ENCODE measurements at regions not wholly inside any gene's neighbourhood (a gene's known extent, or its start where the extent isn't known, plus 50 kb on each side); places are given as distances from the start of the nearest gene placed in this dataset.

- H3K27me3 ChIP-seq (ENCODE audit: insufficient read depth, poor library complexity, severe bottlenecking), result no peaks in the 10 kb centered on the region
- H3K4me3 ChIP-seq (replicated peaks; ENCODE audit: insufficient read depth, low read length), result no peak overlapping the region
- H3K27ac ChIP-seq (replicated peaks), result no peak overlapping the region
- TF ChIP-seq SPI1 (IDR thresholded peaks at IDR 0.05; ENCODE audit: borderline replicate concordance, low read depth), result no peak
- DNase-seq (ENCODE audit: low read depth in 1 of 2, low spot score in 1 of 2), result no peak
These were observed 81.1 kb upstream of the HS6ST1 start for GRCh38 chr2:128399690-128400291.

DNA sequence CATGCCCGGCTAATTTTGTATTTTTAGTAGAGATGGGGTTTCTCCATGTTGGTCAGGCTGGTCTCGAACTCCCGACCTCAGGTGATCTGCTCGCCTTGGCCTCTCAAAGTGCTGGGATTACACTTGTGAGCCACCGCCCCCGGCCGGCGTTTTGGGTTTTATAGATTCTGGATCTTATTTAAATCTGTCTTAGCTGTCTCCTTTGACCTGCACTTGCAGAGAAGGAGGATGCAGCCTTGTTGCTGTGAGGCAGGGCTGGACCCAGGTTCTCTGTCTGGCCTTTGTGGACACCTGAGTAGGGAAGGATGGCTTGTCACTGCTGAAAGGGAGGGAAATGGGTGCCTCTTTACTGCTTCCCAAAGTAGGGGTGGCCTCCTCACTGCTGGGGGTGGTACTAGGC, 83.0 kb upstream of the HS6ST1 start:
- no peak overlapping the region for H3K27ac ChIP-seq (replicated peaks)

GRCh38 chr2:128402911-128403670, 84.4 kb upstream of the HS6ST1 start:
- no peaks in the 10 kb centered on the region for H3K27me3 ChIP-seq (ENCODE audit: insufficient read depth, poor library complexity, severe bottlenecking)
- TF ChIP-seq POLR2AphosphoS5 (IDR thresholded peaks at IDR 0.05; ENCODE audit: low read depth), result no peak
- TF ChIP-seq CTCF (IDR thresholded peaks at IDR 0.05; ENCODE audit: insufficient read depth, low read length), result no peak
- TF ChIP-seq SPI1 (IDR thresholded peaks at IDR 0.05; ENCODE audit: borderline replicate concordance, low read depth), result no peak
- TF ChIP-seq GABPA (IDR thresholded peaks at IDR 0.05; ENCODE audit: low read depth), result no peak
- TF ChIP-seq, protein P1, sequence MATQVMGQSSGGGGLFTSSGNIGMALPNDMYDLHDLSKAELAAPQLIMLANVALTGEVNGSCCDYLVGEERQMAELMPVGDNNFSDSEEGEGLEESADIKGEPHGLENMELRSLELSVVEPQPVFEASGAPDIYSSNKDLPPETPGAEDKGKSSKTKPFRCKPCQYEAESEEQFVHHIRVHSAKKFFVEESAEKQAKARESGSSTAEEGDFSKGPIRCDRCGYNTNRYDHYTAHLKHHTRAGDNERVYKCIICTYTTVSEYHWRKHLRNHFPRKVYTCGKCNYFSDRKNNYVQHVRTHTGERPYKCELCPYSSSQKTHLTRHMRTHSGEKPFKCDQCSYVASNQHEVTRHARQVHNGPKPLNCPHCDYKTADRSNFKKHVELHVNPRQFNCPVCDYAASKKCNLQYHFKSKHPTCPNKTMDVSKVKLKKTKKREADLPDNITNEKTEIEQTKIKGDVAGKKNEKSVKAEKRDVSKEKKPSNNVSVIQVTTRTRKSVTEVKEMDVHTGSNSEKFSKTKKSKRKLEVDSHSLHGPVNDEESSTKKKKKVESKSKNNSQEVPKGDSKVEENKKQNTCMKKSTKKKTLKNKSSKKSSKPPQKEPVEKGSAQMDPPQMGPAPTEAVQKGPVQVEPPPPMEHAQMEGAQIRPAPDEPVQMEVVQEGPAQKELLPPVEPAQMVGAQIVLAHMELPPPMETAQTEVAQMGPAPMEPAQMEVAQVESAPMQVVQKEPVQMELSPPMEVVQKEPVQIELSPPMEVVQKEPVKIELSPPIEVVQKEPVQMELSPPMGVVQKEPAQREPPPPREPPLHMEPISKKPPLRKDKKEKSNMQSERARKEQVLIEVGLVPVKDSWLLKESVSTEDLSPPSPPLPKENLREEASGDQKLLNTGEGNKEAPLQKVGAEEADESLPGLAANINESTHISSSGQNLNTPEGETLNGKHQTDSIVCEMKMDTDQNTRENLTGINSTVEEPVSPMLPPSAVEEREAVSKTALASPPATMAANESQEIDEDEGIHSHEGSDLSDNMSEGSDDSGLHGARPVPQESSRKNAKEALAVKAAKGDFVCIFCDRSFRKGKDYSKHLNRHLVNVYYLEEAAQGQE (IDR thresholded peaks at IDR 0.05; ENCODE audit: insufficient replicate concordance, low read depth), result no peak
- H3K4me3 ChIP-seq (replicated peaks; ENCODE audit: insufficient read depth, low read length), result no peak overlapping the region
- DNase-seq (ENCODE audit: low read depth in 1 of 2, low spot score in 1 of 2), result no peak
- no peak overlapping the region for H3K27ac ChIP-seq (replicated peaks)

More for the DNA sequence above, 83.0 kb upstream of the HS6ST1 start:
- Histone ChIP-seq H3K27me3 (ENCODE audit: insufficient read depth, poor library complexity, severe bottlenecking) (no peaks in the 10 kb centered on the region), H3K4me3 (replicated peaks; ENCODE audit: insufficient read depth, low read length) (no peak overlapping the region)
- DNase-seq (ENCODE audit: low read depth in 1 of 2, low spot score in 1 of 2), result no peak
- TF ChIP-seq CTCF (IDR thresholded peaks at IDR 0.05; ENCODE audit: insufficient read depth, low read length) (no peak), GABPA (IDR thresholded peaks at IDR 0.05; ENCODE audit: low read depth) (no peak), SPI1 (IDR thresholded peaks at IDR 0.05; ENCODE audit: borderline replicate concordance, low read depth) (no peak), POLR2AphosphoS5 (IDR thresholded peaks at IDR 0.05; ENCODE audit: low read depth) (no peak)
- TF ChIP-seq, protein P1 (IDR thresholded peaks at IDR 0.05; ENCODE audit: insufficient replicate concordance, low read depth), result no peak

DNA sequence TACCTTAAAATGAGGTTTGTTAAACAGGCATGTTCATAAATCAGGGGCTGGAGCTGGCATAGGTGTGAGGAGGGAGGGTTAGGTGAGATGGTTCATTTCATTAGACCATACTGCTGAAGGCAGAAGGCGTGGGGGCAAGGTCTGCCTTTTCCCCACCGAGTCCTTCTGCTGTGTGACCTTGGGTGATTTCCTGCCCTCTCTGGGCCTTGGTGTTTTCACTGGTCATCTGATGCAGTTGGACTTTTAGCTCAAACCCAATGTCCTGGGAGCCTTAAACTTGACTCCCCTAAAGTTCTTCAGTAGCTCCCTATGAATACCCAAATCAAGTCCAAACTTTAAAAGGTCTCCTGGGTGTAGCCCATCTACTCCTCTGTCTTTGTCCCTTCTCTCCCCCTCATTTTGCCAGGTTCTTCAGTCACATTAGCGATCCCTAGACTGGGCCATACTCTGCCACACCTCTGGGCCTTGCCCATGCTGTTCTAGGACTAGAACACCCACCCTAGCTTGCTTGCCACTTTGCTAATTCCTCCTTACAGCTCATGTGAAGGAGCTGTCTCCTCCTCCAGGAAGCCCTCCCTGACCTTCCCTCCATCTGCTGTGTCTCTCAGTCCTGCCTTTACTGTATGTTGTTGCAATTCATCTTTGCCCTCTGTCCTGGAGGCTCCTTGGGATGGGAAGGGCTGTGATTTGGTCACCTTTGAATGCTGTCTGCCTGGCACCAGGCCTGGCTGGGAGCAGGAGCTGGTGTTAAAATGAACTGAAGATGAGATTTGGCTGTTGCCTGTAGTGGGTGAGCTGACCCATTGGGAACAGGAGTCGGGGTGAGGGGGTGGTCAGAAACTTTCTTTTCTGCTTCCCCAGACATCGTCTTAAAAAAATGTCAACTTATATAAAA, 85.4 kb upstream of the HS6ST1 start:
- TF ChIP-seq SPI1 (IDR thresholded peaks at IDR 0.05; ENCODE audit: borderline replicate concordance, low read depth), result no peak
- TF ChIP-seq, protein P1 (IDR thresholded peaks at IDR 0.05; ENCODE audit: insufficient replicate concordance, low read depth), result no peak
- TF ChIP-seq CTCF (IDR thresholded peaks at IDR 0.05; ENCODE audit: insufficient read depth, low read length), result no peak
- DNase-seq (ENCODE audit: low read depth in 1 of 2, low spot score in 1 of 2), result no peak
- no peak overlapping the region for H3K4me3 ChIP-seq (replicated peaks; ENCODE audit: insufficient read depth, low read length)
- H3K27ac ChIP-seq (replicated peaks), result no peak overlapping the region
- H3K27me3 ChIP-seq (ENCODE audit: insufficient read depth, poor library complexity, severe bottlenecking), result no peaks in the 10 kb centered on the region

All from HL-60 (cell line).